GM08714 (cell line): ENCODE measurements at regions not wholly inside any gene's neighbourhood (a gene's known extent, or its start where the extent isn't known, plus 50 kb on each side); places are given as distances from the start of the nearest gene placed in this dataset.
"Not testable (repeated sequence)": the region's sequence is repeated elsewhere in the genome, so short reads cannot be mapped to it uniquely, and the experiment has no call there.

Source experiments
- H3K4me3 ChIP-seq: fragments of 200-500 bp; sonication (Bioruptor generic); 2 replicates; pipeline ENCODE4 v1.5.1; 2014; ENCODE audit warnings: mild to moderate bottlenecking, low read length, inconsistent platforms
- ZNF274 ChIP-seq: IDR thresholded peaks from 2 replicates; pipeline ENCODE4 v1.6.1; 2012; ENCODE audit warnings: mild to moderate bottlenecking, low read depth, low read length

- H3K4me3 ChIP-seq: no peak overlapping the region
- no peak for TF ChIP-seq ZNF274
Observed at GRCh38 chr3:148518520-148518919, 179.2 kb upstream of the AGTR1 start.

DNA sequence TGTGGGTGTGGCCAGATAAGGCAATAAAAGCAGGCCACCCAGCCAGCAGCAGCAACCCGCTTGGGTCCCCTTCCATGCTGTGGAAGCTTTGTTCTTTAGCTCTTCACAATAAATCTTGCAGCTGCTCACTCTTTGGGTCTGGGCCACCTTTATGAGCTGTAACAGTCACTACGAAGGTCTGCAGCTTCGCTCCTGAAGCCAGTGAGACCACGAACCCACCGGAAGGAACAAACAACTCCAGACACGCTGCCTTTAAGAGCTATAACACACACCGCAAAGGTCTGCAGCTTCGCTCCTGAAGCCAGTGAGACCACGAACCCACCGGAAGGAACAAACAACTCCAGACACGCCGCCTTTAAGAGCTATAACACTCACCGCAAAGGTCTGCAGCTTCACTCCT lies 172.1 kb upstream of the AGTR1 start:
- not testable (repeated sequence) for H3K4me3 ChIP-seq

GRCh38 chr3:148528024-148528423 lies 169.7 kb upstream of the AGTR1 start:
- TF ChIP-seq ZNF274: no peak
- no peak overlapping the region for H3K4me3 ChIP-seq

- no peak overlapping the region for H3K4me3 ChIP-seq
Observed at GRCh38 chr3:148531836-148532235, 165.9 kb upstream of the AGTR1 start.

GRCh38 chr3:148532326-148532725 lies 165.4 kb upstream of the AGTR1 start:
- no peak for TF ChIP-seq ZNF274
- H3K4me3 ChIP-seq: no peak overlapping the region

More at GRCh38 chr3:148531836-148532235, 165.9 kb upstream of the AGTR1 start:
- no peak for TF ChIP-seq ZNF274

- TF ChIP-seq ZNF274: no peak
- no peak overlapping the region for H3K4me3 ChIP-seq
Observed at GRCh38 chr3:148532774-148533173, 164.9 kb upstream of the AGTR1 start.

GRCh38 chr3:148534089-148534988 lies 163.4 kb upstream of the AGTR1 start:
- no peak overlapping the region for H3K4me3 ChIP-seq
- TF ChIP-seq ZNF274: no peak

DNA sequence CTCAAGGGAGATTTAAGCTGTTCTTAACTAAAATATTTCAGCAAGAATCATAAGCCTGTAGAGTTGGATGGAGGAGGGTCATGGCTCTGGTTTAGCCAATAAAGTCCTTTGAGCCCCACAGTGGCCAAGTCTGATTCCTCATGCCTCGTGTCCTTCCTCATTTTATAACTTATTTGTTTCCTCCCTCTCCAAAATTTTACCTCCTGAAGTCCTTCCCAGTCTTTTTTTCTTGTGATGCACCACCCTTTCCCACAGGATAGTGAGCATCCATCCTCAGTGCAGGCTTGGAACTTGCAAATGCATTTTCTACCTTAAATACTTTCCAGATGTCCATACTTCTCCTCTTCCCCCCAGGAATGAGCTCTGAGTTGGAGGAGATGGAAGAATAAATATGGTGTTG lies 162.7 kb upstream of the AGTR1 start:
- no peak overlapping the region for H3K4me3 ChIP-seq
- TF ChIP-seq ZNF274: no peak

- no peak overlapping the region for H3K4me3 ChIP-seq
- TF ChIP-seq ZNF274: no peak
Observed at GRCh38 chr3:148540266-148540665, 157.4 kb upstream of the AGTR1 start.

GRCh38 chr3:148540851-148541250 lies 156.9 kb upstream of the AGTR1 start:
- TF ChIP-seq ZNF274: no peak
- no peak overlapping the region for H3K4me3 ChIP-seq

GRCh38 chr3:148546959-148547358 lies 150.7 kb upstream of the AGTR1 start:
- TF ChIP-seq ZNF274: no peak
- H3K4me3 ChIP-seq: no peak overlapping the region

DNA sequence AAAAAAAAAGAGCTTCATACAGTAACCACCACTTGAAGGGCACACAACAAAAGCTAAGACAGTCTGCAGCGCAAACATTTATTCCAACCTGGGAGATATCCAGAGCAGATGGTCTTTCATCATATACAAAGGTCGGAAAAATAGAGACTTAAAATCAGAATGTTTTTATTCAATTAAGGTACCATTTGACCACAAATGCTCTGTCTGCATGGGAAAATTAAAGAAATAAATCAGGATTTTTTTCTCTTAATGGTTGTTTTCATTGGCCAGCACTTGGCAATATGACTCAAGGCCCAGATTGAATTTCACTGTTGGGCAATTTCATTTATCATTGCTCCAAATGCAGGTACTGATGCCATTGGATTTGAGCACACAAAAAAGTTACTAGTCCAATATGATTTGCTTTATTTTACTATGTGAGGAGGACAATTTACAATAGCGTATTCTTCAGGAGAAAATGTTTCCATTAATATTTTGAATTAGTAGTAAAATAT lies 145.9 kb upstream of the AGTR1 start:
- no peak for TF ChIP-seq ZNF274

DNA sequence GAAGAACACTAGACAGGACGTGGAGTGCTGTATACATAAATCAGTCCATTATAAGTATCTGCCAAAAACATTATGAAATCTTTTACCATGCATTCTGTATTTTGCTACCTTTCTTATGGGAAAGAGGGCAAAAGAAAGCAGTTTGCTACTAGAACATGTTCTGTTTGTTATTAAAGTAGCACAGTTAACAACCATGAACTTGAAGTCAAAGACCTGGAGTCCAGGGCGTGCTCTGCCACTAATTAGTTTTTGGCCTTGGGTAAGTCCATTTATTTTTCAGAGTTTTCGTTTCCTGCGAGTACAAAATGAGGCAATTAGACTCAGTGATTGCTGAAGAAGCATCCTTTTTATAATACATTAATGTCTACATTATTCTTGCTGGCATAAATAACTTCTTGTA lies 143.3 kb upstream of the AGTR1 start:
- TF ChIP-seq ZNF274: no peak

More for the DNA sequence above, 145.9 kb upstream of the AGTR1 start:
- H3K4me3 ChIP-seq: no peak overlapping the region

GRCh38 chr3:148556664-148557063 lies 141.0 kb upstream of the AGTR1 start:
- TF ChIP-seq ZNF274: no peak
- H3K4me3 ChIP-seq: no peak overlapping the region

More for the DNA sequence above, 143.3 kb upstream of the AGTR1 start:
- H3K4me3 ChIP-seq: no peak overlapping the region

DNA sequence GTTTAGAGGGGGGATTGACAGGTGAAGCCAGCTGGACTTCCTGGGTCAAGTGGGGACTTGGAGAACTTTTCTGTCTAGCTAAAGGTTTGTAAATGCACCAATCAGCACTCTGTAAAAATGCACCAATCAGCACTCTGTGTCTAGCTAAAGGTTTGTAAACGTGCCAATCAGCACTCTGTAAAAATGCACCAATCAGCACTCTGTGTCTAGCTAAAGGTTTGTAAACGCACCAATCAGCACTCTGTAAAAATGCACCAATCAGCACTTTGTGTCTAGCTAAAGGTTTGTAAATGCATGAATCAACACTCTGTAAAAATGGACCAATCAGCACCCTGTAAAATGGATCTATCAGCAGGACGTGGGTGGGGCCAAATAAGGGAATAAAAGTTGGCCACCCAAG lies 120.1 kb upstream of the AGTR1 start:
- H3K4me3 ChIP-seq: not testable (repeated sequence)
